ENCODE measurements at regions not wholly inside any gene's neighbourhood (a gene's known extent, or its start where the extent isn't known, plus 50 kb on each side); places are given as distances from the start of the nearest gene placed in this dataset.

DNA sequence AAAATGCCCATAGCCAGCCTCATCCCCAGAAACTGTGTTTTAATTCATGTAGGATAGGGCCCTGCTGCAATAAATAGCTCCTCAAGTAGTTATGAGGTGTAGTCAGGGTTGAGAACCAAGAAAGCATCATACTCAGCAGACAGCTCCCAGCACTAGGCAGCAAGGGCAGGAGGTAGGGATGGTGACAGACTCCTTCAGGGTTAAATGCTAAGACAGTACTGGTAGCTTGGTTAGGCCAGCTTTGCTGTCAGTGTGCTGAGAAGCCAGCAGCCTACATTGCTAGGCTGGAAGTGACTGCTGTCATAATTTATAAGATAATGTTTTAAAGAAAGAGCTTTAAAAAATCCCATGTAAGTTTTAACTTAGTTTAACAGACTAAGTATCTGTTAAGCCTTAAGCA is 113.9 kb upstream of the IMMP2L start:
- H3K27ac ChIP-seq (ENCODE audit: low read length), result no peak overlapping the region
- no peak for ATAC-seq (ENCODE audit: insufficient read depth, low read depth)

DNA sequence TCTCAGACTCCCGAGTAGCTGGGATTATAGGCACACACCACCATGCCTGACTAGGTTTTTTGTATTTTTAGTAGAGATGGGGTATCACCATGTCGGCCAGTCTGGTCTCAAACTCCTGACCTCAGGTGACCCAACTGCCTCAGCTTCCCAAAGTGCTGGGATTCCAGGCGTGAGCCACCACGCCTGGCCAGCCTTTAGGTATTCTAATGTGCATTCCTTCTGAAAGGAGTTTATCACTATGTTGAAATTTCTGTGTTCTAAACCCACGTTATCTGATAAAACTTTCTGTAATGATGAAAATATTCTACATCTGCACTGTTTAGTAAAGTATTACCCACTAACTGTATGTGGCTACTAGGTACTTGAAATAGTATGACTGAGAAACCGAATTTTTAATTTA is 110.6 kb upstream of the IMMP2L start:
- ATAC-seq (ENCODE audit: insufficient read depth, low read depth) (no peak), DNase-seq (no peak)
- no peak overlapping the region for H3K4me2 ChIP-seq (ENCODE audit: insufficient read depth, low read length)
- no peaks in the 10 kb centered on the region for H3K79me2 ChIP-seq (ENCODE audit: insufficient read depth, low read length)
- H3K9ac ChIP-seq (ENCODE audit: low read depth, low read length), result no peak overlapping the region
- H3K4me1 ChIP-seq (ENCODE audit: insufficient read depth, low read length), result no peaks in the 10 kb centered on the region
- no peak overlapping the region for H3K27ac ChIP-seq (ENCODE audit: low read length)
- no peak overlapping the region for H3K4me3 ChIP-seq (ENCODE audit: low read depth in 1 of 2, low read length in 2 of 2)
- no peaks in the 10 kb centered on the region for H3K36me3 ChIP-seq (ENCODE audit: insufficient read depth, low read length)
- TF ChIP-seq, protein P1, sequence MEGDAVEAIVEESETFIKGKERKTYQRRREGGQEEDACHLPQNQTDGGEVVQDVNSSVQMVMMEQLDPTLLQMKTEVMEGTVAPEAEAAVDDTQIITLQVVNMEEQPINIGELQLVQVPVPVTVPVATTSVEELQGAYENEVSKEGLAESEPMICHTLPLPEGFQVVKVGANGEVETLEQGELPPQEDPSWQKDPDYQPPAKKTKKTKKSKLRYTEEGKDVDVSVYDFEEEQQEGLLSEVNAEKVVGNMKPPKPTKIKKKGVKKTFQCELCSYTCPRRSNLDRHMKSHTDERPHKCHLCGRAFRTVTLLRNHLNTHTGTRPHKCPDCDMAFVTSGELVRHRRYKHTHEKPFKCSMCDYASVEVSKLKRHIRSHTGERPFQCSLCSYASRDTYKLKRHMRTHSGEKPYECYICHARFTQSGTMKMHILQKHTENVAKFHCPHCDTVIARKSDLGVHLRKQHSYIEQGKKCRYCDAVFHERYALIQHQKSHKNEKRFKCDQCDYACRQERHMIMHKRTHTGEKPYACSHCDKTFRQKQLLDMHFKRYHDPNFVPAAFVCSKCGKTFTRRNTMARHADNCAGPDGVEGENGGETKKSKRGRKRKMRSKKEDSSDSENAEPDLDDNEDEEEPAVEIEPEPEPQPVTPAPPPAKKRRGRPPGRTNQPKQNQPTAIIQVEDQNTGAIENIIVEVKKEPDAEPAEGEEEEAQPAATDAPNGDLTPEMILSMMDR (IDR thresholded peaks at IDR 0.05; ENCODE audit: borderline replicate concordance, extremely low read depth, low read length, poor library complexity, severe bottlenecking), result no peak
- TF ChIP-seq EZH2 (IDR thresholded peaks at IDR 0.05; ENCODE audit: borderline replicate concordance, low read depth, low read length, severe bottlenecking), result no peak
- H4K20me1 ChIP-seq (ENCODE audit: insufficient read depth, low read length), result no peaks in the 10 kb centered on the region
- no peaks in the 10 kb centered on the region for H3K9me3 ChIP-seq (ENCODE audit: insufficient read depth, low read length, severe bottlenecking)
- H3K27me3 ChIP-seq (ENCODE audit: insufficient read depth, low read length, poor library complexity), result no peaks in the 10 kb centered on the region
- no peak overlapping the region for H2AFZ ChIP-seq (ENCODE audit: low read depth, low read length)

More for the DNA sequence above, 113.9 kb upstream of the IMMP2L start:
- TF ChIP-seq, protein P1 (IDR thresholded peaks at IDR 0.05; ENCODE audit: borderline replicate concordance, extremely low read depth, low read length, poor library complexity, severe bottlenecking), result no peak
- TF ChIP-seq EZH2 (IDR thresholded peaks at IDR 0.05; ENCODE audit: borderline replicate concordance, low read depth, low read length, severe bottlenecking), result no peak
- H3K36me3 ChIP-seq (ENCODE audit: insufficient read depth, low read length), result no peaks in the 10 kb centered on the region
- H4K20me1 ChIP-seq (ENCODE audit: insufficient read depth, low read length), result no peaks in the 10 kb centered on the region
- no peaks in the 10 kb centered on the region for H3K79me2 ChIP-seq (ENCODE audit: insufficient read depth, low read length)
- DNase-seq, result no peak
- no peaks in the 10 kb centered on the region for H3K27me3 ChIP-seq (ENCODE audit: insufficient read depth, low read length, poor library complexity)
- no peak overlapping the region for H3K4me2 ChIP-seq (ENCODE audit: insufficient read depth, low read length)
- no peak overlapping the region for H3K9ac ChIP-seq (ENCODE audit: low read depth, low read length)
- no peaks in the 10 kb centered on the region for H3K4me1 ChIP-seq (ENCODE audit: insufficient read depth, low read length)
- H3K4me3 ChIP-seq (ENCODE audit: low read depth in 1 of 2, low read length in 2 of 2), result no peak overlapping the region
- H2AFZ ChIP-seq (ENCODE audit: low read depth, low read length), result no peak overlapping the region
- no peaks in the 10 kb centered on the region for H3K9me3 ChIP-seq (ENCODE audit: insufficient read depth, low read length, severe bottlenecking)

DNA sequence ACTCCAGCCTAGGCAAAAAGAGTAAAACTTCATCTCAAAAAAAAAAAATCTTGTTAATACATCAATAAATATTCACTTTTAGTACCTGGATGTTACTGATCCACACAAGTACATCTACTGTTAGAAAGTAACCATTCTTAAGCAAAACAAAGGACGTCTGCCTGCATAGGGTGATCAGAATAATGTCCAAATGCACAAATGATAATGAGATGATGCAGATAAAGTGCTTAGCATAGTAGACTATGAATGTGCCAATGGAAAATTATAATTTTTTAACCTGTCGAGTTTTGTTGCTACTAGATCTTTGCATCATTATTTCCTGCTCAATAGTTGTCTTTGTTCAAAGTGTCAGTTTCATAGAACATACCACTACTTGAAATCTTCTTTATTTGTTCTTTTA is 109.6 kb upstream of the IMMP2L start:
- DNase-seq, result no peak
- Histone ChIP-seq H2AFZ (ENCODE audit: low read depth, low read length) (no peak overlapping the region), H3K79me2 (ENCODE audit: insufficient read depth, low read length) (no peaks in the 10 kb centered on the region), H3K9ac (ENCODE audit: low read depth, low read length) (no peak overlapping the region), H3K9me3 (ENCODE audit: insufficient read depth, low read length, severe bottlenecking) (no peaks in the 10 kb centered on the region), H3K27ac (ENCODE audit: low read length) (no peak overlapping the region), H3K4me3 (ENCODE audit: low read depth in 1 of 2, low read length in 2 of 2) (no peak overlapping the region), H3K27me3 (ENCODE audit: insufficient read depth, low read length, poor library complexity) (no peaks in the 10 kb centered on the region), H4K20me1 (ENCODE audit: insufficient read depth, low read length) (no peaks in the 10 kb centered on the region), H3K4me1 (ENCODE audit: insufficient read depth, low read length) (no peaks in the 10 kb centered on the region), H3K4me2 (ENCODE audit: insufficient read depth, low read length) (no peak overlapping the region), H3K36me3 (ENCODE audit: insufficient read depth, low read length) (no peaks in the 10 kb centered on the region)
- TF ChIP-seq EZH2 (IDR thresholded peaks at IDR 0.05; ENCODE audit: borderline replicate concordance, low read depth, low read length, severe bottlenecking), result no peak
- TF ChIP-seq, protein P1 (IDR thresholded peaks at IDR 0.05; ENCODE audit: borderline replicate concordance, extremely low read depth, low read length, poor library complexity, severe bottlenecking), result no peak
- no peak for ATAC-seq (ENCODE audit: insufficient read depth, low read depth)

DNA sequence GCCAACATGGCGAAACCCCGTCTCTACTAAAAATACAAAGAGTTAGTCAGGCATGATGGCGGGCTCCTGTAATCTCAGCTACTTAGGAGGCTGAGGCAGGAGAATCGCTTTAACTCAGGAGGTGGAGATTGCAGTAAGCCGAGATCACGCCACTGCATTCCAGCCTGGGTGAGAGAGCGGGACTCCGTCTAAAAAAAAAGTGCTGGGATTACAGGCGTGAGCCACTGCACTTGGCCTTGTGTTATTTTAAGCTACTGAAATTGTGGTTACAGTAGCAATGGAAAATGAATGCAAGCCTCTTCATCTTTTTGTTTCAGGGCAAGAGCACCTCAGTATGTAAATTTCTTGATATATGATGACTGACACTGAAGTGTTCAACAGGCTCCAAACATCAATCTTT is 106.4 kb upstream of the IMMP2L start:
- no peak overlapping the region for H3K27ac ChIP-seq (ENCODE audit: low read length)
- no peak for ATAC-seq (ENCODE audit: insufficient read depth, low read depth)
- no peak for TF ChIP-seq EZH2 (IDR thresholded peaks at IDR 0.05; ENCODE audit: borderline replicate concordance, low read depth, low read length, severe bottlenecking)
- TF ChIP-seq, protein P1 (IDR thresholded peaks at IDR 0.05; ENCODE audit: borderline replicate concordance, extremely low read depth, low read length, poor library complexity, severe bottlenecking), result no peak
- no peaks in the 10 kb centered on the region for H3K4me1 ChIP-seq (ENCODE audit: insufficient read depth, low read length)
- no peak overlapping the region for H3K4me2 ChIP-seq (ENCODE audit: insufficient read depth, low read length)
- no peaks in the 10 kb centered on the region for H3K9me3 ChIP-seq (ENCODE audit: insufficient read depth, low read length, severe bottlenecking)
- no peak overlapping the region for H3K4me3 ChIP-seq (ENCODE audit: low read depth in 1 of 2, low read length in 2 of 2)
- DNase-seq, result no peak
- no peak overlapping the region for H2AFZ ChIP-seq (ENCODE audit: low read depth, low read length)
- H4K20me1 ChIP-seq (ENCODE audit: insufficient read depth, low read length), result no peaks in the 10 kb centered on the region
- no peaks in the 10 kb centered on the region for H3K79me2 ChIP-seq (ENCODE audit: insufficient read depth, low read length)
- no peaks in the 10 kb centered on the region for H3K36me3 ChIP-seq (ENCODE audit: insufficient read depth, low read length)
- no peak overlapping the region for H3K9ac ChIP-seq (ENCODE audit: low read depth, low read length)
- H3K27me3 ChIP-seq (ENCODE audit: insufficient read depth, low read length, poor library complexity), result no peaks in the 10 kb centered on the region

All from DND-41 (cell line).